ENCODE measurements at regions not wholly inside any gene's neighbourhood (a gene's known extent, or its start where the extent isn't known, plus 50 kb on each side); places are given as distances from the start of the nearest gene placed in this dataset.

GRCh38 chr4:35818520-35818919 is 425.8 kb downstream of the ARAP2 start:
- H3K27ac ChIP-seq (ENCODE audit: insufficient read depth, low read length) = no peak overlapping the region
- H2AFZ ChIP-seq (ENCODE audit: low read length) = no peak overlapping the region
- no peaks in the 10 kb centered on the region for H3K36me3 ChIP-seq (ENCODE audit: control insufficient read depth, insufficient read depth, low read length)
- TF ChIP-seq EZH2 (IDR thresholded peaks at IDR 0.05; ENCODE audit: low read length, missing control alignments) (no peak), CTCF (conservative IDR thresholded peaks at IDR 0.05 in 1 of 2, IDR thresholded peaks at IDR 0.05 in 1 of 2; ENCODE audit: low read depth in 1 of 2, low read length in 2 of 2) (no peak)
- H3K9ac ChIP-seq (ENCODE audit: insufficient read depth, low read length) = no peak overlapping the region
- no peaks in the 10 kb centered on the region for H3K79me2 ChIP-seq (ENCODE audit: control insufficient read depth, insufficient read depth, low read length)
- no peak overlapping the region for H3K4me3 ChIP-seq (replicated peaks in 1 of 4; ENCODE audit: control extremely low read depth in 1 of 4, insufficient read depth in 1 of 4, low read depth in 3 of 4, low read length in 4 of 4)
- H4K20me1 ChIP-seq (ENCODE audit: control insufficient read depth, extremely low read depth, insufficient read depth, low read length) = no peaks in the 10 kb centered on the region
- no peak for DNase-seq (ENCODE audit: low read depth in 2 of 2)
- no peak overlapping the region for H3K4me2 ChIP-seq (ENCODE audit: extremely low read depth, insufficient read depth, low read length)
- no peaks in the 10 kb centered on the region for H3K9me3 ChIP-seq (ENCODE audit: control insufficient read depth, insufficient read depth, low read depth, low read length)
- H3K27me3 ChIP-seq (ENCODE audit: control insufficient read depth, insufficient read depth, low read length) = no peaks in the 10 kb centered on the region
- H3K4me1 ChIP-seq (ENCODE audit: control insufficient read depth, extremely low read depth, insufficient read depth, low read length) = no peaks in the 10 kb centered on the region

GRCh38 chr4:35820003-35820402 is 424.3 kb downstream of the ARAP2 start:
- H3K9ac ChIP-seq (ENCODE audit: insufficient read depth, low read length) = no peak overlapping the region
- no peak overlapping the region for H3K4me3 ChIP-seq (replicated peaks in 1 of 4; ENCODE audit: control extremely low read depth in 1 of 4, insufficient read depth in 1 of 4, low read depth in 3 of 4, low read length in 4 of 4)
- H4K20me1 ChIP-seq (ENCODE audit: control insufficient read depth, extremely low read depth, insufficient read depth, low read length) = no peaks in the 10 kb centered on the region
- no peak overlapping the region for H3K27ac ChIP-seq (ENCODE audit: insufficient read depth, low read length)
- no peaks in the 10 kb centered on the region for H3K27me3 ChIP-seq (ENCODE audit: control insufficient read depth, insufficient read depth, low read length)
- TF ChIP-seq CTCF (conservative IDR thresholded peaks at IDR 0.05 in 1 of 2, IDR thresholded peaks at IDR 0.05 in 1 of 2; ENCODE audit: low read depth in 1 of 2, low read length in 2 of 2) = no peak
- TF ChIP-seq EZH2 (IDR thresholded peaks at IDR 0.05; ENCODE audit: low read length, missing control alignments) = no peak
- no peak overlapping the region for H2AFZ ChIP-seq (ENCODE audit: low read length)
- no peaks in the 10 kb centered on the region for H3K79me2 ChIP-seq (ENCODE audit: control insufficient read depth, insufficient read depth, low read length)
- no peaks in the 10 kb centered on the region for H3K36me3 ChIP-seq (ENCODE audit: control insufficient read depth, insufficient read depth, low read length)
- H3K4me1 ChIP-seq (ENCODE audit: control insufficient read depth, extremely low read depth, insufficient read depth, low read length) = no peaks in the 10 kb centered on the region
- DNase-seq (ENCODE audit: low read depth in 2 of 2) = no peak
- no peaks in the 10 kb centered on the region for H3K9me3 ChIP-seq (ENCODE audit: control insufficient read depth, insufficient read depth, low read depth, low read length)
- no peak overlapping the region for H3K4me2 ChIP-seq (ENCODE audit: extremely low read depth, insufficient read depth, low read length)

- no peak for DNase-seq (ENCODE audit: low read depth in 2 of 2)
These were observed 420.1 kb downstream of the ARAP2 start for GRCh38 chr4:35824231-35824630.

More at GRCh38 chr4:35824231-35824630, 420.1 kb downstream of the ARAP2 start:
- H2AFZ ChIP-seq (ENCODE audit: low read length) = no peak overlapping the region
- H3K9ac ChIP-seq (ENCODE audit: insufficient read depth, low read length) = no peak overlapping the region
- TF ChIP-seq EZH2 (IDR thresholded peaks at IDR 0.05; ENCODE audit: low read length, missing control alignments) (no peak), CTCF (conservative IDR thresholded peaks at IDR 0.05 in 1 of 2, IDR thresholded peaks at IDR 0.05 in 1 of 2; ENCODE audit: low read depth in 1 of 2, low read length in 2 of 2) (no peak)
- H3K27ac ChIP-seq (ENCODE audit: insufficient read depth, low read length) = no peak overlapping the region
- no peaks in the 10 kb centered on the region for H3K79me2 ChIP-seq (ENCODE audit: control insufficient read depth, insufficient read depth, low read length)
- H3K27me3 ChIP-seq (ENCODE audit: control insufficient read depth, insufficient read depth, low read length) = no peaks in the 10 kb centered on the region
- no peaks in the 10 kb centered on the region for H3K36me3 ChIP-seq (ENCODE audit: control insufficient read depth, insufficient read depth, low read length)
- H3K4me2 ChIP-seq (ENCODE audit: extremely low read depth, insufficient read depth, low read length) = no peak overlapping the region
- H3K4me1 ChIP-seq (ENCODE audit: control insufficient read depth, extremely low read depth, insufficient read depth, low read length) = no peaks in the 10 kb centered on the region
- no peak overlapping the region for H3K4me3 ChIP-seq (replicated peaks in 1 of 4; ENCODE audit: control extremely low read depth in 1 of 4, insufficient read depth in 1 of 4, low read depth in 3 of 4, low read length in 4 of 4)
- no peaks in the 10 kb centered on the region for H3K9me3 ChIP-seq (ENCODE audit: control insufficient read depth, insufficient read depth, low read depth, low read length)
- no peaks in the 10 kb centered on the region for H4K20me1 ChIP-seq (ENCODE audit: control insufficient read depth, extremely low read depth, insufficient read depth, low read length)

Measured in fibroblast of lung (primary cell).